GM12892 (cell line): ENCODE measurements at regions not wholly inside any gene's neighbourhood (a gene's known extent, or its start where the extent isn't known, plus 50 kb on each side); places are given as distances from the start of the nearest gene placed in this dataset.

Experiments
- POLR2A ChIP-seq: IDR thresholded peaks from 2 replicates; pipeline ENCODE4 v1.6.1; 2011; ENCODE audit warnings: low read depth, low read length, control low read depth
- POLR2AphosphoS5 ChIP-seq: IDR thresholded peaks from 2 replicates; pipeline ENCODE4 v1.6.1; 2011; ENCODE audit warnings: low read depth, low read length, control low read depth
- TAF1 ChIP-seq: IDR thresholded peaks from 2 replicates; pipeline ENCODE4 v1.6.1; 2011; ENCODE audit warnings: low read depth, mild to moderate bottlenecking, control low read depth, low read length, borderline replicate concordance

GRCh38 chr4:36489798-36490197 lies 208.4 kb downstream of the DTHD1 start:
- no peak for TF ChIP-seq TAF1
- TF ChIP-seq POLR2A = no peak
- TF ChIP-seq POLR2AphosphoS5 = no peak
